ENCODE measurements at regions not wholly inside any gene's neighbourhood (a gene's known extent, or its start where the extent isn't known, plus 50 kb on each side); places are given as distances from the start of the nearest gene placed in this dataset.

- TF ChIP-seq, protein P1, sequence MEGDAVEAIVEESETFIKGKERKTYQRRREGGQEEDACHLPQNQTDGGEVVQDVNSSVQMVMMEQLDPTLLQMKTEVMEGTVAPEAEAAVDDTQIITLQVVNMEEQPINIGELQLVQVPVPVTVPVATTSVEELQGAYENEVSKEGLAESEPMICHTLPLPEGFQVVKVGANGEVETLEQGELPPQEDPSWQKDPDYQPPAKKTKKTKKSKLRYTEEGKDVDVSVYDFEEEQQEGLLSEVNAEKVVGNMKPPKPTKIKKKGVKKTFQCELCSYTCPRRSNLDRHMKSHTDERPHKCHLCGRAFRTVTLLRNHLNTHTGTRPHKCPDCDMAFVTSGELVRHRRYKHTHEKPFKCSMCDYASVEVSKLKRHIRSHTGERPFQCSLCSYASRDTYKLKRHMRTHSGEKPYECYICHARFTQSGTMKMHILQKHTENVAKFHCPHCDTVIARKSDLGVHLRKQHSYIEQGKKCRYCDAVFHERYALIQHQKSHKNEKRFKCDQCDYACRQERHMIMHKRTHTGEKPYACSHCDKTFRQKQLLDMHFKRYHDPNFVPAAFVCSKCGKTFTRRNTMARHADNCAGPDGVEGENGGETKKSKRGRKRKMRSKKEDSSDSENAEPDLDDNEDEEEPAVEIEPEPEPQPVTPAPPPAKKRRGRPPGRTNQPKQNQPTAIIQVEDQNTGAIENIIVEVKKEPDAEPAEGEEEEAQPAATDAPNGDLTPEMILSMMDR (conservative IDR thresholded peaks at IDR 0.05; ENCODE audit: low read depth in 2 of 2): no peak
- TF ChIP-seq EZH2phosphoT487 (IDR thresholded peaks at IDR 0.05; ENCODE audit: unreplicated experiment): no peak
- no peak for TF ChIP-seq EZH2 (IDR thresholded peaks at IDR 0.05; ENCODE audit: low read depth, unreplicated experiment)
Observed at GRCh38 chr21:23398726-23399125, 2208.6 kb downstream of the MRPL39 start.

All from GM23338 (cell line).